MCF 10A (cell line): ENCODE measurements at regions not wholly inside any gene's neighbourhood (a gene's known extent, or its start where the extent isn't known, plus 50 kb on each side); places are given as distances from the start of the nearest gene placed in this dataset.

ENCODE experiments used
- BruUV-seq: library from RNA; stranded (reverse); fragments of 400-500 nt; replicated peaks from 2 replicates; lab custom pipeline; 2021; lab: Mats Ljungman, UMichigan
- CTCF ChIA-PET: fragments of 300-600 bp; sonication (Branson Sonifier 250); formaldehyde crosslinking; extraction: SDS; loops from one replicate; lab custom pipeline; 2021; ENCODE audit warnings: antibody characterized with exemption, inconsistent platforms; lab: Yijun Ruan, JAX
- POLR2A ChIA-PET: fragments of 300-600, 350-650 bp; sonication (Branson Sonifier 250); formaldehyde crosslinking; extraction: SDS; loops from one replicate; lab custom pipeline; 2020; ENCODE audit warnings: antibody characterized with exemption, inconsistent platforms; lab: Yijun Ruan, JAX
- DNase-seq: peaks from one replicate; pipeline ENCODE4 v3.0.0-alpha.2; 2018; ENCODE audit not compliant: unreplicated experiment
- H3K27ac Mint-ChIP-seq: one replicate; pipeline ENCODE4 v1.8.0; 2022; ENCODE audit warnings: mild to moderate bottlenecking, low read depth, mixed read lengths; ENCODE audit not compliant: unreplicated experiment
- H3K27me3 Mint-ChIP-seq: one replicate; pipeline ENCODE4 v1.8.0; 2022; ENCODE audit warnings: mixed read lengths; ENCODE audit not compliant: insufficient read depth, unreplicated experiment
- H3K36me3 Mint-ChIP-seq: one replicate; pipeline ENCODE4 v1.8.0; 2022; ENCODE audit warnings: mild to moderate bottlenecking, moderate library complexity, mixed read lengths; ENCODE audit not compliant: insufficient read depth, unreplicated experiment
- H3K4me1 Mint-ChIP-seq: one replicate; pipeline ENCODE4 v1.8.0; 2022; ENCODE audit warnings: mixed read lengths; ENCODE audit not compliant: insufficient read depth, unreplicated experiment
- H3K4me3 Mint-ChIP-seq: one replicate; pipeline ENCODE4 v1.8.0; 2022; ENCODE audit warnings: mild to moderate bottlenecking, moderate library complexity, mixed read lengths; ENCODE audit not compliant: unreplicated experiment
- H3K9me3 Mint-ChIP-seq: one replicate; pipeline ENCODE4 v1.8.0; 2022; ENCODE audit warnings: mixed read lengths; ENCODE audit not compliant: unreplicated experiment
- CTCF ChIP-seq: fragments of 200-600 bp; IDR thresholded peaks from one replicate; pipeline ENCODE4 v1.8.0; 2022; ENCODE audit warnings: antibody characterized with exemption, mild to moderate bottlenecking; ENCODE audit not compliant: unreplicated experiment
- intact Hi-C: fragments of 100-400 bp; cut with micrococcal nuclease; formaldehyde crosslinking; loops from 2 replicates; pipeline ENCODE4 v1.14.1; 2022

DNA sequence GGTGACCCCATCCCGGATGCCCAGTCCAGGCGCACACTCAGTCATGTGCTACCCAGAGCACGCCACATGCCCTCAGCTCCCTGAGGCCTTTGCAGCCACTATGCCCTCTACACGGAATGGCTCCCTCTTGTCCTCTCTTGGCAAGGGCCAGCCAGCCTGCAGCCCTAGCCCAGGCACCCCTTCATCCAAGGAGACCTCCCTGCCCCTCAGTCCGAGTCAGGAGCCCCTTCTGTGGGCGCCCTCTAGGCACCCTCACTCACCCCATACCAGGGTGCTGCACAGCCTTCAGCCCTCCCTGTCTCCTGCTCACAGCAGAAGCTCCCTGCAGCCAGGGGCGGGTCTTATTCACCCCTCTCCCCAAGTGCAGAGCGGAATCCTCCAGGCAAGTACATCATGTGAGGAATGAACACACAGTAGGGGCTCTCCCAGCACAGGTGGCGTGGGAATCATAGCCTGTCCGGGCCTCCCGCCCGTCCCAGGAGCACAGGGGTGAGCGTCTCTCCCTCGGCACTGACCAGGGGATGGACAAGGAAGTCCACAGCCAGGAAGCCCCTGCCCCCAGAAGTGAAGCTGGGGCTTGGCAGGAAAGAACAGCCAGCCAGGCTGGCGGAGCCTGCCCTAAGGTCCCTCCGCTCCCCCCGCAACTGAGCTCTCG lies 186.9 kb downstream of the RBFOX3 start:
- ChIA-PET POLR2A (no interaction called here), CTCF (interaction anchor here (1.0 kb wide), 1 partner anchor 30 kb away, joined by 5 read pairs; no protein-coding TSS in a partner anchor)
- Mint-ChIP-seq H3K4me3 (no peak overlapping the region), H3K36me3 (no peaks in the 10 kb centered on the region), H3K9me3 (no peaks in the 10 kb centered on the region), H3K4me1 (no peaks in the 10 kb centered on the region), H3K27me3 (peaks cover 77% of the 10 kb centered on the region), H3K27ac (no peak overlapping the region)
- intact Hi-C loops = no loop called here
- BruUV-seq = no TSS peak
- DNase-seq = no peak
- TF ChIP-seq CTCF = no peak

GRCh38 chr17:79422236-79422635 lies 188.6 kb downstream of the RBFOX3 start:
- ChIA-PET CTCF (no interaction called here), POLR2A (no interaction called here)
- Mint-ChIP-seq H3K27me3 (peaks cover 77% of the 10 kb centered on the region), H3K9me3 (no peaks in the 10 kb centered on the region), H3K27ac (no peak overlapping the region), H3K36me3 (peaks cover 5% of the 10 kb centered on the region), H3K4me3 (no peak overlapping the region), H3K4me1 (no peaks in the 10 kb centered on the region)
- no peak for DNase-seq
- no peak for TF ChIP-seq CTCF
- BruUV-seq = no TSS peak
- intact Hi-C loops = no loop called here

DNA sequence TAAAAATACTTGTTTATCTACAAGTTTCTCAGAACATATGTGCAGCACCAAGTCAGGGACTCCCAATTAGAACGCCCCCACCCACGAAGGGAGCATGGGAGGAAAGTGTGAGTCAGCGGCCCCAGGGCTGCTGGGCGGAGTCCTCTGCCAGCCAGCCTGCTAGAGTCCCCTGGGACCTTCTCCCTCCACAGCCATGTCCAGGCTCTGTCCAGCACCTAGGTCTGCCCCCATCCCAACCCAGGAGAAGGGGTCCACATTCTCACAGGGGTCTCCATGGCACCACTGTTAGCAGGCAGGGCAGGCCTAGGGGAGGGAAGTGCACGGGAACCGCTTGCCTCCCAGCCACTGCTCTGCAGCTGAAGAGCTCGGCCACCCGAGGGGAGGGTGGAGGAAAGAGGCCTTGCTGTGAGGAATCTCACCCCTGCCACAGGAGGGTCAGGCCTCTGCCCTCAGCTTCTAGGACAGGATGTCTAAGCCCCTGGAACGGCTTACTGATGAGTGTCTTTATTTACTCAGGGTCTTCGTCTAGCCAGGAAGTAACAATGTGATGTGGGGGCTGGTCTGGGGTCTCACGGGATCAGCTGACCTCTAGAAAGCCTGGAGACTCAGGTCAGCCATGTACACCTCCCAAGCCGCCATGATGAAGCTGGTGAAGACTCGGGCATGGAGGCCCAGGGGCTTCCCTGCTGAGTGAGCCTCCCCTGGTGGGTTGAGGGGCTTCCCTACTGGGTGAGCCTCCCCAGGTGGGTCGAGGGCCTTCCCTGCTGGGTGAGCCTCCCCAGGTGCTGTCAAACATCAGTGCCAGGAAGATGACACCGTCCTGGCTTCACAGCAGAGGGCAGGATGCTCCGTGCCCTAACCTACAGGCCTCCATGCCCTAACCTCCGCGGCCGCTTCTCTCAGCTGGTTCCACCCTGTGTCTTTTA lies 190.3 kb downstream of the RBFOX3 start:
- DNase-seq = peak; percentile 42
- intact Hi-C loops = no loop called here
- peaks cover 5% of the 10 kb centered on the region for H3K36me3 Mint-ChIP-seq
- no peaks in the 10 kb centered on the region for H3K4me1 Mint-ChIP-seq
- POLR2A ChIA-PET = no interaction called here
- no TSS peak for BruUV-seq
- TF ChIP-seq CTCF = no peak
- peaks cover 76% of the 10 kb centered on the region for H3K27me3 Mint-ChIP-seq
- H3K9me3 Mint-ChIP-seq = no peaks in the 10 kb centered on the region
- no peak overlapping the region for H3K4me3 Mint-ChIP-seq
- no peak overlapping the region for H3K27ac Mint-ChIP-seq
- CTCF ChIA-PET = interaction anchor here (0.6 to 1.0 kb wide), 2 partner anchors 19 to 619 kb away, joined by 3 read pairs; no protein-coding TSS in a partner anchor

GRCh38 chr17:79417476-79417988 lies 193.3 kb downstream of the RBFOX3 start:
- no peak for DNase-seq
- Mint-ChIP-seq H3K9me3 (no peaks in the 10 kb centered on the region), H3K4me3 (no peak overlapping the region), H3K27ac (no peak overlapping the region), H3K4me1 (no peaks in the 10 kb centered on the region), H3K27me3 (peaks cover 58% of the 10 kb centered on the region), H3K36me3 (peaks cover 5% of the 10 kb centered on the region)
- no TSS peak for BruUV-seq
- POLR2A ChIA-PET = no interaction called here
- intact Hi-C loops = no loop called here
- CTCF ChIA-PET = interaction anchor here (0.6 to 3.3 kb wide), 2 partner anchors 16 to 292 kb away, joined by 4 to 17 read pairs; no protein-coding TSS in a partner anchor
- TF ChIP-seq CTCF = no peak
